B cell (primary cell): ENCODE measurements at regions not wholly inside any gene's neighbourhood (a gene's known extent, or its start where the extent isn't known, plus 50 kb on each side); places are given as distances from the start of the nearest gene placed in this dataset.

Experiments used
- ATAC-seq: fragments of 200-7000 bp; cut with Tn5 transposase; one replicate; pipeline ENCODE4 v1.10.0; 2021; ENCODE audit warnings: low read depth, mild to moderate bottlenecking, moderate number of reproducible peaks, moderate library complexity
- CTCF ChIA-PET: fragments of 350-600 bp; sonication (Branson Sonifier 250); formaldehyde crosslinking; loops from one replicate; lab custom pipeline; 2021; ENCODE audit warnings: antibody characterized with exemption, inconsistent platforms; lab: Charles Lee
- POLR2A ChIA-PET: fragments of 350-600 bp; sonication (Branson Sonifier 250); formaldehyde crosslinking; loops from one replicate; lab custom pipeline; 2021; ENCODE audit warnings: antibody characterized with exemption; lab: Charles Lee
- DNase-seq: peaks from one replicate; pipeline ENCODE4 v3.0.0; 2013
- H2AFZ ChIP-seq: 2 replicates; pipeline ENCODE4 v1.6.1; 2012; ENCODE audit warnings: mild to moderate bottlenecking, low read depth, low read length; ENCODE audit not compliant: insufficient read depth, poor library complexity, severe bottlenecking
- H3K27ac ChIP-seq, 2 donors: 1 replicate in 1 of 2; 2 replicates in 1 of 2; pipeline ENCODE4 v1.5.1; 2012 to 2013; ENCODE audit warnings: low read length in 2 of 2, mild to moderate bottlenecking in 2 of 2, moderate library complexity in 1 of 2
- H3K27me3 ChIP-seq, 4 experiments: fragments of 200-600 bp in 1 of 4; sonication (generic) in 1 of 4; replicated peaks in 1 of 4; 1 replicate in 2 of 4; 2 replicates in 2 of 4; pipeline versions ENCODE4 v1.6.1 to v1.7.0; 2013 to 2016; ENCODE audit warnings: low read length in 3 of 4, mild to moderate bottlenecking in 2 of 4, mixed read lengths in 1 of 4, moderate library complexity in 1 of 4; ENCODE audit not compliant: insufficient read depth in 4 of 4, control insufficient read depth in 3 of 4; ENCODE audit errors: control extremely low read depth in 1 of 4
- H3K36me3 ChIP-seq, 2 experiments: replicated peaks in 1 of 2; 1 replicate in 1 of 2; 2 replicates in 1 of 2; pipeline versions ENCODE4 v1.6.1 to v1.7.1; 2013; ENCODE audit warnings: low read length in 1 of 2; ENCODE audit not compliant: insufficient read depth in 2 of 2, control insufficient read depth in 1 of 2; ENCODE audit errors: control extremely low read depth in 1 of 2, extremely low read depth in 1 of 2
- H3K4me1 ChIP-seq, 2 donors: fragments of 200-600 bp in 1 of 2; sonication (generic) in 1 of 2; 1 replicate in 1 of 2; 2 replicates in 1 of 2; pipeline versions ENCODE4 v1.5.1 to v1.6.1; 2013 to 2017; ENCODE audit warnings: low read length in 2 of 2; ENCODE audit not compliant: control insufficient read depth in 2 of 2, insufficient read depth in 2 of 2
- H3K4me2 ChIP-seq: replicated peaks from 2 replicates; pipeline ENCODE3; 2012; ENCODE audit warnings: mild to moderate bottlenecking, low read depth, low read length; ENCODE audit not compliant: poor library complexity, severe bottlenecking
- H3K4me3 ChIP-seq, 5 experiments: fragments of 200-600 bp in 1 of 5; sonication (generic) in 1 of 5; 1 replicate in 3 of 5; 2 replicates in 2 of 5; pipeline versions ENCODE4 v1.5.1 to v1.7.0; 2011 to 2016; ENCODE audit warnings: low read length in 4 of 5, mild to moderate bottlenecking in 4 of 5, low read depth in 2 of 5, control low read depth in 1 of 5, moderate library complexity in 1 of 5; ENCODE audit not compliant: insufficient read depth in 1 of 5; ENCODE audit errors: control extremely low read depth in 1 of 5, extremely low read depth in 1 of 5
- H3K79me2 ChIP-seq: fragments of 200-600 bp; sonication (generic); one replicate; pipeline ENCODE4 v1.6.0; 2016; ENCODE audit warnings: low read length; ENCODE audit not compliant: control insufficient read depth, insufficient read depth
- H3K9ac ChIP-seq: fragments of 200-600 bp; sonication (generic); 2 replicates; pipeline ENCODE4 v1.6.1; 2017; ENCODE audit warnings: mild to moderate bottlenecking, low read length, moderate library complexity
- H3K9me3 ChIP-seq, 3 donors: one replicate each; pipeline versions ENCODE4 v1.6.1 to v1.7.1; 2013; ENCODE audit warnings: low read length in 2 of 3; ENCODE audit not compliant: control insufficient read depth in 2 of 3, insufficient read depth in 1 of 3; ENCODE audit errors: control extremely low read depth in 1 of 3
- H4K20me1 ChIP-seq: 2 replicates; pipeline ENCODE4 v1.6.0; 2012; ENCODE audit warnings: mild to moderate bottlenecking, low read length; ENCODE audit not compliant: insufficient read depth, control insufficient read depth, poor library complexity, severe bottlenecking
- H3K27ac Mint-ChIP-seq: one replicate; pipeline ENCODE4 v1.8.0; 2021; ENCODE audit warnings: mixed read lengths
- H3K27me3 Mint-ChIP-seq: one replicate; pipeline ENCODE4 v1.8.0; 2021; ENCODE audit warnings: mixed read lengths
- H3K4me1 Mint-ChIP-seq: one replicate; pipeline ENCODE4 v1.8.0; 2021; ENCODE audit warnings: mixed read lengths
- H3K4me3 Mint-ChIP-seq: one replicate; pipeline ENCODE4 v1.8.0; 2021; ENCODE audit warnings: mixed read lengths
- H3K9me3 Mint-ChIP-seq: one replicate; pipeline ENCODE4 v1.8.0; 2022; ENCODE audit warnings: mixed read lengths; ENCODE audit not compliant: insufficient read depth
- EZH2 ChIP-seq: IDR thresholded peaks from 2 replicates; pipeline ENCODE4 v1.6.1; 2012; ENCODE audit warnings: borderline replicate concordance, low read depth, mild to moderate bottlenecking, moderate library complexity, low read length; ENCODE audit not compliant: insufficient read depth, poor library complexity, severe bottlenecking
- WGBS: methylation state at CpG from one replicate; pipeline ENCODE4 v1.1.5; 2013; ENCODE audit warnings: missing lambda C conversion rate; ENCODE audit not compliant: insufficient coverage; 5-methylcytosine and 5-hydroxymethylcytosine counted together
- intact Hi-C: fragments of 100-400 bp; cut with micrococcal nuclease; formaldehyde crosslinking; loops from one replicate; pipeline ENCODE4 v1.10.0; 2022
- TF ChIP-seq, protein P1 (sequence below): fragments of 200-600 bp; IDR thresholded peaks from one replicate; pipeline ENCODE4 v1.8.0; 2022; ENCODE audit warnings: antibody characterized with exemption, mild to moderate bottlenecking

DNA sequence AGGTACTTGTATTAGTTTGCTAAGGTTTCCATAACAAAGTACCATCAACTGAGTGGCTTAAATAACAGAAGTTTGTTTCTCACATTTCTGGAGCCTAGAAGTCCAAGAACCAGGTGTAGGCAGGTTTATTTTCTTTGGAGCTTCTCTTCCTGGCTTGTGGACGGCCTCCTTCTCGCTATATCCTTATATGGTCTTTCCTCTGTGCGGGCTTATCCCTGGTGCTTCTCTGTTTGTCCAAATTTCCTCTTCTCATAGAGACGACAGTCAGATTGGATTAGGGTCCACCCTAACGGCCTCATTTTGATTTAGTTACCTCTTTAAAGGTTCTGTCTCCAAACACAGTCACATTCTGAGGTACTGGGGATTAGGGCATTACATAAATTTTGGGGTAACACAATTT is 88.3 kb downstream of the RMI1 start:
- Mint-ChIP-seq H3K27me3 (peaks cover 18% of the 10 kb centered on the region), H3K9me3 (no peaks in the 10 kb centered on the region), H3K4me3 (no peak overlapping the region), H3K27ac (no peak overlapping the region), H3K4me1 (no peaks in the 10 kb centered on the region)
- Histone ChIP-seq H3K9ac (no peak overlapping the region), H3K27ac (no peak overlapping the region), H4K20me1 (no peaks in the 10 kb centered on the region), H3K4me3 (no peak overlapping the region), H3K36me3 (no peaks in the 10 kb centered on the region), H3K27me3 (no peaks in the 10 kb centered on the region), H3K4me1 (no peaks in the 10 kb centered on the region), H3K4me2 (no peak overlapping the region), H2AFZ (no peak overlapping the region), H3K79me2 (no peaks in the 10 kb centered on the region), H3K9me3 (no peaks in the 10 kb centered on the region)
- no peak for ATAC-seq
- intact Hi-C loops: no loop called here
- DNase-seq: no peak
- ChIA-PET POLR2A (no interaction called here), CTCF (no interaction called here)
- TF ChIP-seq, protein P1, sequence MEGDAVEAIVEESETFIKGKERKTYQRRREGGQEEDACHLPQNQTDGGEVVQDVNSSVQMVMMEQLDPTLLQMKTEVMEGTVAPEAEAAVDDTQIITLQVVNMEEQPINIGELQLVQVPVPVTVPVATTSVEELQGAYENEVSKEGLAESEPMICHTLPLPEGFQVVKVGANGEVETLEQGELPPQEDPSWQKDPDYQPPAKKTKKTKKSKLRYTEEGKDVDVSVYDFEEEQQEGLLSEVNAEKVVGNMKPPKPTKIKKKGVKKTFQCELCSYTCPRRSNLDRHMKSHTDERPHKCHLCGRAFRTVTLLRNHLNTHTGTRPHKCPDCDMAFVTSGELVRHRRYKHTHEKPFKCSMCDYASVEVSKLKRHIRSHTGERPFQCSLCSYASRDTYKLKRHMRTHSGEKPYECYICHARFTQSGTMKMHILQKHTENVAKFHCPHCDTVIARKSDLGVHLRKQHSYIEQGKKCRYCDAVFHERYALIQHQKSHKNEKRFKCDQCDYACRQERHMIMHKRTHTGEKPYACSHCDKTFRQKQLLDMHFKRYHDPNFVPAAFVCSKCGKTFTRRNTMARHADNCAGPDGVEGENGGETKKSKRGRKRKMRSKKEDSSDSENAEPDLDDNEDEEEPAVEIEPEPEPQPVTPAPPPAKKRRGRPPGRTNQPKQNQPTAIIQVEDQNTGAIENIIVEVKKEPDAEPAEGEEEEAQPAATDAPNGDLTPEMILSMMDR: no peak
- no peak for TF ChIP-seq EZH2
- WGBS: 88% methylated on average over 3 of the region's 5 CpGs

DNA sequence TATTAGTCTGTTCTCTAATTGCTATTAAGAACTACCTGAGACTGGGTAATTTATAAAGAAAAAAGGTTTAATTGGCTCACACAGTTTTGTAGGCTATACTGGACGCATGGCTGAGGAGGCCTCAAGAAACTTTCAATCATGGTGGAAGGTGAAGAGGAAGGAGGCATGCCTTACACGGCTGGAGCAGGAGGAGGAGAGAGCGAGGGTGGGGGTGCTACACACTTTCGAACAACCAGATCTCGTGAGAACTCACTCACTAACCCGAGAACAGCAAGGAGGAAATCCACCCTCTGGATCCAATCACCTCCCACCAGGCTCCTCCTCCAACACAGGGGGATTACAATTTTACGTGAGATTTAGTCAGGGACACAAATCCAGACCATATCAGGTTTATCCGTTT is 90.0 kb downstream of the RMI1 start:
- intact Hi-C loops: no loop called here
- H3K9ac ChIP-seq: no peak overlapping the region
- TF ChIP-seq, protein P1: no peak
- no peak for TF ChIP-seq EZH2
- WGBS: 88% methylated on average over 5 of the region's 8 CpGs
- H3K27me3 ChIP-seq: no peaks in the 10 kb centered on the region
- peaks cover 21% of the 10 kb centered on the region for H3K27me3 Mint-ChIP-seq
- no peaks in the 10 kb centered on the region for H3K4me1 Mint-ChIP-seq
- no peak overlapping the region for H3K27ac ChIP-seq
- no peak overlapping the region for H2AFZ ChIP-seq
- H3K4me3 Mint-ChIP-seq: no peak overlapping the region
- no peaks in the 10 kb centered on the region for H3K36me3 ChIP-seq
- no peak overlapping the region for H3K4me3 ChIP-seq
- no peaks in the 10 kb centered on the region for H3K9me3 ChIP-seq
- ChIA-PET POLR2A (no interaction called here), CTCF (no interaction called here)
- no peaks in the 10 kb centered on the region for H3K9me3 Mint-ChIP-seq
- no peak overlapping the region for H3K27ac Mint-ChIP-seq
- DNase-seq: no peak
- no peaks in the 10 kb centered on the region for H3K4me1 ChIP-seq
- no peak overlapping the region for H3K4me2 ChIP-seq
- no peaks in the 10 kb centered on the region for H4K20me1 ChIP-seq
- ATAC-seq: no peak
- H3K79me2 ChIP-seq: no peaks in the 10 kb centered on the region
